PFSK-1 (cell line): ENCODE measurements at regions not wholly inside any gene's neighbourhood (a gene's known extent, or its start where the extent isn't known, plus 50 kb on each side); places are given as distances from the start of the nearest gene placed in this dataset.

Source experiments
- FOXP2 ChIP-seq: optimal IDR thresholded peaks from 2 replicates; pipeline ENCODE3; 2011; ENCODE audit warnings: borderline replicate concordance, control low read depth, inconsistent platforms; ENCODE audit not compliant: insufficient read depth; ENCODE audit errors: extremely low read length, extremely low read depth
- POLR2AphosphoS5 ChIP-seq: IDR thresholded peaks from 2 replicates; pipeline ENCODE4 v1.6.1; 2012; ENCODE audit warnings: low read depth, mild to moderate bottlenecking, control low read depth, low read length, moderate library complexity
- REST ChIP-seq, 2 experiments: IDR thresholded peaks; 2 replicates each; pipeline versions ENCODE4 v1.6.1 to v1.8.0; 2011 to 2012; ENCODE audit warnings: low read depth in 2 of 2, low read length in 2 of 2, control low read depth in 1 of 2, inconsistent platforms in 1 of 2, mild to moderate bottlenecking in 1 of 2, moderate library complexity in 1 of 2; ENCODE audit not compliant: insufficient read depth in 1 of 2
- SIN3A ChIP-seq: IDR thresholded peaks from 2 replicates; pipeline ENCODE4 v1.6.1; 2012; ENCODE audit warnings: mild to moderate bottlenecking, low read length, moderate library complexity, borderline replicate concordance; ENCODE audit not compliant: insufficient read depth
- TAF1 ChIP-seq: IDR thresholded peaks from 2 replicates; pipeline ENCODE4 v1.6.1; 2012; ENCODE audit warnings: low read length, control low read depth, borderline replicate concordance; ENCODE audit not compliant: insufficient read depth

- no peak for TF ChIP-seq REST (IDR thresholded peaks at IDR 0.05; ENCODE audit: insufficient read depth in 1 of 2, low read depth in 2 of 2, low read length in 2 of 2)
- no peak for TF ChIP-seq TAF1
- TF ChIP-seq SIN3A, result no peak
Measured at GRCh38 chr9:16345902-16346301, 524.6 kb downstream of the BNC2 start.

- TF ChIP-seq REST (IDR thresholded peaks at IDR 0.05; ENCODE audit: insufficient read depth in 1 of 2, low read depth in 2 of 2, low read length in 2 of 2) (no peak), TAF1 (no peak), POLR2AphosphoS5 (no peak), SIN3A (no peak), FOXP2 (no peak)
Measured at GRCh38 chr9:16347886-16348285, 522.6 kb downstream of the BNC2 start.

GRCh38 chr9:16348531-16348930, 521.9 kb downstream of the BNC2 start:
- no peak for TF ChIP-seq TAF1
- no peak for TF ChIP-seq REST (IDR thresholded peaks at IDR 0.05; ENCODE audit: insufficient read depth in 1 of 2, low read depth in 2 of 2, low read length in 2 of 2)
- TF ChIP-seq SIN3A, result no peak
- no peak for TF ChIP-seq FOXP2
- no peak for TF ChIP-seq POLR2AphosphoS5

GRCh38 chr9:16352251-16352650, 518.2 kb downstream of the BNC2 start:
- TF ChIP-seq POLR2AphosphoS5 (no peak), TAF1 (no peak), SIN3A (no peak), REST (IDR thresholded peaks at IDR 0.05; ENCODE audit: insufficient read depth in 1 of 2, low read depth in 2 of 2, low read length in 2 of 2) (no peak)

- TF ChIP-seq FOXP2, result no peak
- no peak for TF ChIP-seq POLR2AphosphoS5
- TF ChIP-seq TAF1, result no peak
- no peak for TF ChIP-seq REST (IDR thresholded peaks at IDR 0.05; ENCODE audit: insufficient read depth in 1 of 2, low read depth in 2 of 2, low read length in 2 of 2)
- TF ChIP-seq SIN3A, result no peak
Measured at GRCh38 chr9:16352791-16353401, 517.6 kb downstream of the BNC2 start.
